ENCODE measurements at regions not wholly inside any gene's neighbourhood (a gene's known extent, or its start where the extent isn't known, plus 50 kb on each side); places are given as distances from the start of the nearest gene placed in this dataset.

DNA sequence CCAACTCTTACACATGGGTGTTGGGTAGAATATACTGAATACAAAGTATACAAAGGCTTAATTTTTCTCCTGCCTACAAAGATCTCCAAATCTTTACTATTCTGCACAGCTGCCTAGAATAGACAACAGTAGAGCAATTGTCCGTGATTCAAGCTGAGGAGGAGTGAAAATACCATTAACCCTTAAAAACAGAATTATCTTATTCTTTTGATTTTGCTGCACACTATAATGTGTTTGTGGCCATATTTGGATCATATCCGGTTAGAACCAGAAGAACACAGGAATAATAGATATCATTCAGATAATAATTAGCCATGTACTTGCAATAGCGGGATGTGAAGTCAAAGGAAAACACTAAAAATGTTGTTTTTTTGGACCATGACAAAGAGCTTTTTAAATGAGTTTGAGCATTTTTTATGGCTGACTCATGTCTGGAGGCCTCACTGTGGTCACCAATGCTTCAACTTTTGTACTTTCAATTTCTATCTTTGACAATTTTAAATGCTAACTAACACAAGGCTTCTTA is 197.6 kb upstream of the FOXD3 start:
- peak; percentile 38 for DNase-seq (ENCODE audit: extremely low read depth, low read depth)
- TF ChIP-seq, protein P1, sequence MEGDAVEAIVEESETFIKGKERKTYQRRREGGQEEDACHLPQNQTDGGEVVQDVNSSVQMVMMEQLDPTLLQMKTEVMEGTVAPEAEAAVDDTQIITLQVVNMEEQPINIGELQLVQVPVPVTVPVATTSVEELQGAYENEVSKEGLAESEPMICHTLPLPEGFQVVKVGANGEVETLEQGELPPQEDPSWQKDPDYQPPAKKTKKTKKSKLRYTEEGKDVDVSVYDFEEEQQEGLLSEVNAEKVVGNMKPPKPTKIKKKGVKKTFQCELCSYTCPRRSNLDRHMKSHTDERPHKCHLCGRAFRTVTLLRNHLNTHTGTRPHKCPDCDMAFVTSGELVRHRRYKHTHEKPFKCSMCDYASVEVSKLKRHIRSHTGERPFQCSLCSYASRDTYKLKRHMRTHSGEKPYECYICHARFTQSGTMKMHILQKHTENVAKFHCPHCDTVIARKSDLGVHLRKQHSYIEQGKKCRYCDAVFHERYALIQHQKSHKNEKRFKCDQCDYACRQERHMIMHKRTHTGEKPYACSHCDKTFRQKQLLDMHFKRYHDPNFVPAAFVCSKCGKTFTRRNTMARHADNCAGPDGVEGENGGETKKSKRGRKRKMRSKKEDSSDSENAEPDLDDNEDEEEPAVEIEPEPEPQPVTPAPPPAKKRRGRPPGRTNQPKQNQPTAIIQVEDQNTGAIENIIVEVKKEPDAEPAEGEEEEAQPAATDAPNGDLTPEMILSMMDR (IDR thresholded peaks at IDR 0.05; ENCODE audit: low read depth, low read length): no peak

DNA sequence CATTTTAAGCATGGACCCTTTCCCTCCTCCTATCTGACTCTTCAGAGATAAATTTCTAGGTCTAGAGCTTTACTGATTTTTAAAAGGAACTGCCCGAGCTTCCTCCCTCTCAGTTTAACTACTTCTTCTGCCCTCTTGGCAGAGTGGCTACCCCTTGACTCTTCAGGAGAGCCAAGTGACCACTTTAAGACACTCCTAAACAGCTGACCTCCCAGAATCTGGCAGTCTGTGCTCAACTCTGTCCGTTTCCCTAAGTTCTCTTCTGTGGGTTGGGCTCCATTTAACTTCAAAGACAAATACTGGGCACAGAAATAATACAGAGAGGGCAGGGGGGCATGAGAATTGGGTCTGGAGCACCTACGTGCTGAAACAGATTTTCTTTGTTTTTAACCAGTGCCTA is 196.3 kb upstream of the FOXD3 start:
- TF ChIP-seq, protein P1 (IDR thresholded peaks at IDR 0.05; ENCODE audit: low read depth, low read length): no peak
- DNase-seq (ENCODE audit: extremely low read depth, low read depth): no peak

DNA sequence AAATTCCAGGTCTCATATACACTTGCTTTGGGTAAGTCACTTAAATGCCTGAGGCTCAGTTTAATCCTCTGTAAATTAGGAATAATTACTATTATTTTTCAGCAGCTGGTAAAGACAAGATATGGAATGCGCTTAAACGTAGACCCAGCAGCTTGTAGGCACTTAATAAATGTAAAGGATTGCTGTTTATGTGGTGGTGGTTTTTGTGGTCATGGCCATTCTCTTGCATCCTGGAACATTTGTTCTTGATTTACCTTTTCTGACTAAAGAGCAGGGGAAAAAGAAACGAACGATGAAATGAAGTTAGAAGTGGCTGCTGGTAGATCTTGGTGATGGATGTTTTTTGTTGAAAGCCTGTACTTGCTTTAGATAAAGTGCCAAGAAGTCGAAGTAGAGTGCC is 195.0 kb upstream of the FOXD3 start:
- DNase-seq (ENCODE audit: extremely low read depth, low read depth): no peak
- TF ChIP-seq, protein P1 (IDR thresholded peaks at IDR 0.05; ENCODE audit: low read depth, low read length): no peak

DNA sequence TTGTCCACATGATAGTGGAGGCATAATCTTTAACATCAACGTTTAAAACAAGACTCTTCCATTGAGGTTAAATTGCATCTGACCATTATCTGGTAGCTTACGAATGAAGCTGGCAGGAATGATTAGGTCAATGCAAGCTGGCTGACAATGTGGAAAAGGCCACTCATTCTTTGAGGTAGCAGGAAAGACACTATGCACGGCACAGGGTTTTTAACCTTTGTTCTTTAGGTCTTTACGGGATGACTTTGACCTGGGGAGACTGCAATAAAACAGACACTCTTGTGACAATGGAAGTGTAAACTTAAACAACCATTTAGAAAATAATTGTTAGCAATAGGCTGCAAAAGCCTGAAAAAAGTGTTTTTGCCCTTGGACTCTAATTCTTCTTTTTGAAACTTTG is 193.8 kb upstream of the FOXD3 start:
- no peak for DNase-seq (ENCODE audit: extremely low read depth, low read depth)

DNA sequence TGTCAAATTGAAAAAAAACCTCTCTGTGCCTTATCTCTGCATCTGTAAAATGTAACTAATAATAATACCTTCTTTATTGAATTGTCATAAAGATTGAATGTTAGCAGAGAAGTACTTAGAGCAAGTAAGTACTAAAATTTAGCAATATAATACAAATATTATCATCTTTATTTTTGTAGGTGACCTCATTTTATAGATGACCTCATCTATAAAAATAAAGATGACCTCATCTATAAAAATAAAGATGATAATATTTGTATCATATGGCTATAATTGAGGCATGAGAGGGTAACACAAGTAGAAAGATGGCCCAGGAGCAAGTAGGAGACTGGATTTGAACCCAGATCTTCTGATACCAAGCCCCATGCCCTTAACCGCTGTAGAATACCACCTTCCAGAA is 193.2 kb upstream of the FOXD3 start:
- TF ChIP-seq, protein P1 (IDR thresholded peaks at IDR 0.05; ENCODE audit: low read depth, low read length): no peak
- no peak for DNase-seq (ENCODE audit: extremely low read depth, low read depth)

More for the DNA sequence above, 193.8 kb upstream of the FOXD3 start:
- TF ChIP-seq, protein P1 (IDR thresholded peaks at IDR 0.05; ENCODE audit: low read depth, low read length): no peak

DNA sequence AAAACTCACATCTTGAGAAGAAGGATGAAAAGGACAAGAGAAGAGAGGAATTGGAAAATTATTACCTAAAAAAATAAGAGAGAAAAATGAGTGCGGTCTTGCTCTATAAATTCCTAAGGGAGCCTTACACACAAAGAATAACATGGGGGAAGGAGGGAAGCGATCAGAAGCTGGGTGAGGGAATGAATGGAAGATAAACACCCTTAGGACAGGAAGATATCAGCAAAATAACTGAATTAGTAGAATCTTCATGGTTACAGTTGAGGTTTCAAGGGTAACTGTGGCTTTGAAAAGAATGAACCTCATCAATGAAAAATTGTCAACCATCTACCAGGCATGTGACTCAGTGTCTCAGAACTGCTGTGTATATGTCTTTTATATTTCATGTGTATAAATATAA is 192.5 kb upstream of the FOXD3 start:
- no peak for DNase-seq (ENCODE audit: extremely low read depth, low read depth)
- TF ChIP-seq, protein P1 (IDR thresholded peaks at IDR 0.05; ENCODE audit: low read depth, low read length): no peak

DNA sequence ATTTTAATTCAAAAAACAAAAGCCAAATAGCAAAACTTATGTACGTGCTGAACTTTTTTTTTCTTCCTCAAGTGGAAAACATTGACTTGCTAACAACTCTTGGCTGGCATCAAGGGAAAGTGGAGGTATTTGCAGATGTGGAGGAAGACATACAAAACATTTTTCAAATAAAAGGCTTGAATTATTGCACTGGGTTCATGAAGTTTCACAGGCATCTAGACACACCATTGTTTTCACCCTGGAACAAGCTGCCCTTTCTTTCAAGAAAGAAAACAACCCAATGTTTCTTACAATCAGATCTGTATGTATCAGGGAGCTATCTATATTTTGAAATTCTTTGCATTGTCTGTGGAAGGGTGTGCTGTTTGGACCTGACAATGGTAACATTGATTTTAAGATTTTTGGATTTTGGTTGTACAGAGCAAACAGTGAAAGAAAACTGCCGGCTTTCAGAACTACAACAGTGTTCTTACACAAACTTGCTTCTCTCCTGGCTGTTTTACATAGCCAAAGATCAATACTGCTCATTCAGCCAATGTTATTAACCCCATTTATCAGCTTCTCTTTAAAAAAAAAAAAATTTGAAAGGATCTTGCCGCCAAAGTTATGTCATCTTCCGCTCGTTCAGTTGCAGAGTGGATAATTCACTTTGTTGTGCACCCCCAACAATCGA is 187.7 kb upstream of the FOXD3 start:
- DNase-seq (ENCODE audit: extremely low read depth, low read depth): no peak
- TF ChIP-seq, protein P1 (IDR thresholded peaks at IDR 0.05; ENCODE audit: low read depth, low read length): no peak

Data from AG09319 (cell line).